SKM-1 (cell line): ENCODE measurements at regions not wholly inside any gene's neighbourhood (a gene's known extent, or its start where the extent isn't known, plus 50 kb on each side); places are given as distances from the start of the nearest gene placed in this dataset.
"Not testable (repeated sequence)": the region's sequence is repeated elsewhere in the genome, so short reads cannot be mapped to it uniquely, and the experiment has no call there.

Source experiments
- DNase-seq: peaks from one replicate; lab custom pipeline; 2025; ENCODE audit not compliant: unreplicated experiment; lab: John Stamatoyannopoulos, UW

DNA sequence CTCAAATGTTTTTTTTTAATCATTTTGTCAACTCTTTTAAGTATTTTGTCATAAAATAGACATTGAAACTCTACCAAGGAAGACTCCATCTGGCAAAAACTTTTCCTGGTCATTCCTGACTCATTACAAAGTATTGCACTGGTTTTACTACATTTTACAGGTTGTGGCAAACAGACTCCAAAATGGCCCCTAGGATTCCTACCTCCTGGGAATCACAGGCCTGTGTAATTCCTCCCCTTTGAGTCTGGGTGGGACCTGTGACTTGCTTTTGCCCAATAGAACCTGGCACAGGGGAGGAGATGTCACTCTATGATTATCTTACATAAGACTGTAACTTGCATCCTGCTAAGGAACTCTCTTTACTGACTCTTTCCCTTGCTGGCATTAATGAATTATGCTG lies 123.6 kb upstream of the KCNJ6 start:
- DNase-seq, result no peak

DNA sequence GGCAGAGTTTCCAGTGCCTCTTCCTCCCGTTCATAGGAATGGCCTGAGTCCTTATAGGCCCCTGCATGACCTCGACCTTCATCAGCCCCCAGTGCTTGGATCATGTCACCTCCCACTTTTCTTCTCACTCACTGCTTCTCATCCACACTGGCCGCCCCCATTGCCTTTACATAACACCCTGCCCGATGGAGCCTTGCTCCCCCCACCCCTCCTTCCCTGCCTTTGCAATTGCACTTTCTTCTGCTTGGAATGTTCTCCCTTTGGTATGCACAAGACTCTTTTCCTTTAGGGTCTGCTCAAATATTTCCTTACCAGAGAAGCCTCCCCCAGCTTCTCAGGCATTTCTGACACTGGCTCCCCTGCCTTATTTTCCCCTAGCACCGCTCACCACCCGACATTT lies 125.2 kb upstream of the KCNJ6 start:
- no peak for DNase-seq

DNA sequence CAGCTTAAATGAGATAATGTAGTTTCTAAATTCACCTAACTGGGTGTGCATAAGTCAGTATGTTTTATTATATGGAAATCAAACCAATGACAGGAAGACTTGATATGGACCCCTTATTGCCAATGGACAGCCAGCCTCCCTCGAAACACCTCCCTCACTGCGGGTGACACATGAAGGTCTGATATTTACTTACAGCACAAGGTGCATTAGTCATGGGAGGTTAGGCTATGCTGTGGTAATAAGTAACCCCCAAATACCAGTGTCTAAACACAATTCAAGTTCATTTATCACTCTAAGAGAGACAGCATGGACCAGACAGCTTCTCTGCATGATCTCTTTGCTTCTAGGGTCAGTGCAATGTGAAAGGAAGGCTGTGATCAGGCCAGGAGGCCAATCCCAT lies 126.0 kb upstream of the KCNJ6 start:
- no peak for DNase-seq

DNA sequence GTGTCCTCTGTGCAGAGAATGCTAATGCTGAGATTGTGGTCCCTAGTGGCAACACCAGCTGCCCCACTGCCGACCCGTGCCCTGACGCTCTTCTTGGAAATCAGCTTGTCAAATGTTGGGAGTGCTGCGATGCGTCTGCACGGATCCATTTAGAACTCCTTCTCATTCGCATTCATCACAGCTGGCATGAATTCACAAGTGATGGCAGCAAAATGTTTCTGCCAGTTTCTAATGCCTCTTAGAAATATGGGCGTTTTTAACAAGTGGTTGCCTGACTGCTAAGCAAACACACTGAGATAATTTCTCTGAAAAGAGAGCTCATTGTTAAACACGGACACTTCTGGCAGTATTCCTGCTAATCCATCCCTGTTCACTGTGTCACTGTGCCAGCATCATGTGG lies 131.9 kb upstream of the KCNJ6 start:
- no peak for DNase-seq

DNA sequence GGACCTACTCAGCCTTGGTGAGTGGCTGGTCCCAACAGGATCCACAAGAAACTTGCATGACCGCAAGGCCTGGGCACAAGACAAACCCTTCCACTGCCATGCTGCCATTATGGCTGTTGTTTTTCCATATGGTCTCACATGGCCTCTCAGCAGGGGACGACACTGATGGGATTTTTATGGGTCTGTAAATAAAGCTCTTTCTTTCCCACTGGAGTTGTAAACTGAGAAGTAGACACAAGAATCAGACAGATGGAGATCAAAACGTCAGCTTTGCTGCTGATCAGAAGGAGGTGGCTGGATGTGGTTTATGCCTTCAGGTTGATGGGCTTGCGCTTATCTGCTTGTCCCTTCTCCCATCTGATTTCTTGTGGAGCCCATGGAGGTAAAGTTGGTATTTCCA lies 138.1 kb upstream of the KCNJ6 start:
- no peak for DNase-seq

DNA sequence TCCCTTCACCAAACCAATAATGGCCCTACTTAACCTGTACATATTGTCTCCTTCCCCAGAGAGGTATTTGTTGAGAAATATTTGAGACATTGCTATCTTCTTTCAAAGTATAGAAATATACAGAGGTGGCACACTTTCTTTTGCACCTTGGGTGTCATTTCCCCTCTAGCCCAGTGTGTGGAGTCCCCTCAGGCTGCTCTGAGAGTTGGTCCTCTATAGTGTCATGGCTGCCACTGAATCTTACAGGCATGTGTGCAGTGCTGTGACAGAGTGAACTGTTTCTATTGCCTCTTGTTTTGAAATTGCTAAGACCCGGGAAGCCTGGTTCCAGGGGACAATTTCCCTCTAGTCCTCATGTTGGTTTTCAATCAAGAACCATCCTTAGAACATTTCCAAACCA lies 140.2 kb upstream of the KCNJ6 start:
- no peak for DNase-seq

DNA sequence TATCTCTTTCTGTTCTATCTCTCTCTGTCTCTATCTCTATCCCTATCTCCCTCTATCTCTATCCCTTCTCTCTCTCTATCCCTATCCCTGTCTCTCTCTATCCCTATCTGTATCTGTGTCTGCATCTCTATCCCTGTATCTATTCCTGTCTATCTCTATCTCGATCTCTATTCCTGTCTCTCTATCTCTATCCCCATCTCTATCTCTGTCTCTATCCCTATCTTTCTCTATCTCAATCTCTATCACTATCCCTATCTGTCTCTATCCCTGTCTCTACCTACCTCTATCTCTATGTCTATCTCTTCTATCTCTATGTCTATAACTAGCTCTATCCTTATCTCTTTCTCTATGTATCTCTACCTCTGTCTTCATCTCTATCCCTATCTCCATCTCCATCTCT lies 141.4 kb upstream of the KCNJ6 start:
- DNase-seq, result no peak

DNA sequence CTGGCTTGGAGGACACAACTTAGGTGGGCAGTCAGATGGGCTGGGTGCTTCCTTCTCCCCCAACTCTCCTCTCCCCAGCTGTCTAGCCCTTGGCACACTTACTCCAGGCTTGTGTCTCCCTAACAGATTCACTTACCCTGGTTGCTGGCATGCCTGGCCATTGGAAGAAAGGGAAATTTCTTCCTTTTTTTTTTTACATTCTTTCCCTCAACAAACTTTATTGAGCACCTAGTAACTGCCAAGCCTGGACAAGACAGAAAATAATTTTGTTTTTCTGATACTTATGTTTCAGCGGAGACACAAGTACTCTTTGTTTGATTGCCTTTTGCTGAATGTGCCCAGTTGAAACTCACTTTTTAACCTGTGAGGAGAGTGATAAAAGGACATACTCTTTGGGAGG lies 144.3 kb upstream of the KCNJ6 start:
- no peak for DNase-seq

DNA sequence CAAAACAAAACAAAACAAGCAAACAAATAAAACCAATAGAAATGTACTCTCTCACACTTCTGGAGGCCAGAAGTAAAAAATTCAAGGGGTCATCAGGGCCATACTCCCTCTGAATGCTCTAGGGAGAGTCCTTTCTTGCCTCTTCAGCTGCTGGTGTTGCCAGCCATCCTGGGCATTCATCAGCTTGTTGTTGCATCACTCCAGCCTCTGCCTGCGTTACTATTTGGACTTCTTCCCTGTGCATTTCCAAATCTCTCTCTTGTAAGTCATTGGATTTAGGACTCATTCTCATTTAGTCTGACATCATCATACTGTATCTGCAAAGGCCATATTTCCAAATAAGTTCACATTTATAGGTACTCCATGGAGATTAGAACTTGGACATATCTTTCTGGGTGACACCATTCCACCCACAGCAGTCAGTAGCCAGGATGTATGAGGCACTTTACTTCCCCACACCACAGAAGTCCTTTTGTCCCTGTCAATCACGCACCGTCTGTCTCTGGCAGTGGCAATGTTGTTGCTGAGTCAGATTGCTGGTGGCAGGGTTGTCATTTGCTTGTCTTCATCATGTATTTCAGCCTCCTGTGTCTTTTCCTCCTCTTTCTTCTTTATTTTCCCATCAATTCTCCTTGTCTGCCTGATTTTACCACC lies 151.0 kb upstream of the KCNJ6 start:
- DNase-seq, result no peak

DNA sequence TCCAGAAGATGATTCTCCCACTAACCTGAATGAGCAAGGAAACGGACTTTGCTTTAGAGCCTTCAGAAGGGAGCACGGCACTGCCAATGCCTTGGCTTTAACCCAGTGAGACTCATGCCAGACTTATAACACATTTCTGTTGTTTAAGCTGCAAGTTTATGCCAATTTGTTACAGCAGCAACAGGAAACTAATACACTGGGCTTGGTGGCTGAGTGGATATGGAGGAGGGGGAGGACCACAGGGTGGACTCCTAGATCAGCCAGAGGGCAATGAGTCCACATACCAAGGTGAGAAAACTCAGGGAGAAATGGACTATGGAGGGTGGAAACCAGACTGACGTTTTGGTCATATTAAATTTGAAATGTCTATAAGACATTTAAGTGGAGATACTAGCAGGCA lies 156.2 kb upstream of the KCNJ6 start:
- no peak for DNase-seq

DNA sequence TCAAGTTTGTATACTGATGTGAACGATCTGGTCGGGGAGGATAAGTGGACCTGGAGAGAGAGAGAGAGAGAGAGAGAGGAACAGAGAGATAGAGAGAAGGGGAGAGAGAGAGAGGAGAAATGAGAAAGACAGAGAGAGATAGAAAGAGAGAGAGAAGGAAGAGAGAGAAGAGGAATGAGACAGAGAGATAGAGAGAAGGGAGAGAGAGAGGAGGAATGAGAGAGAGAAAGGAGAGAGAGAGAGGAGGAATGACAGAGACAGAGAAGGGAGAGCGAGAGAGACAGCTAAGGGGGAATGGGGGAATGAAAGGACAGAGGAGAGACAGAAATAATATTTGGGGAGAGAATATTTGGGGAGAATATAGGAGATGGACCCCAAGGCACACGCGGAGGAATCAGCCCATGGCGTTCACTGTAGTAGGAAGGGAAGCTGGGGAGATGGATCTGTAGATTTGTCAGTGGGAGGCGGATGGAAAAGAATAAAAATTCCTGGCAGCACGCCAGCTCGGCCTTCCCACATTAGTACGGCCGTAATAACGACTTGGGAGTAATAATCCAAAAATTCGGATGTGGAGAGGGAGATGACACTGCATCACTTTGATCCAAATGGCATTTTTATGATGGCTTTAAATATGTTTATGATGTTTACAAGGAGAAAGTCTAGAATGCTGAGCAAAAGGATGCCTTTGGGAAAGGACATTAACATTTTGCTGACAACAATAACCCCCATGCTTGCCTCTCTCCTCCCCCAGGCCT lies 159.8 kb upstream of the KCNJ6 start:
- DNase-seq, result no peak

DNA sequence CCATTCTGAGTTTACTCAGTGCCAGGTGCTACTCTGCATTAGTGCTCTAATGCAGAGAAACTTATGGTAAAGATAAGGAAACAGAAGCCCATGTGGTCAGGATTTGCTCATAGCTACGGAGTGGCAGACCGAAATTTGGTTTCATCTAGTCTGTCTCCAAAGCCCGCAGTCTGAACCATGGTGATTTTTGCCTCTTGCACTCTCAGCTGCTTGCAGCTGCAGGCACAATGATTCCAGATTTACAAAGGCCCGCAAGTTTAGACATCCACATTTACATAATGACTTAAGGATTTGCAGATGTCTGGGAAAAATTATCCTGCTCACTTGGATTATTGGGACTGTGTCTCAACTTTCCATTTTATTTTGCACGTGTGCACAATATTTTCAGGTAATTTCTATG lies 161.3 kb upstream of the KCNJ6 start:
- no peak for DNase-seq

DNA sequence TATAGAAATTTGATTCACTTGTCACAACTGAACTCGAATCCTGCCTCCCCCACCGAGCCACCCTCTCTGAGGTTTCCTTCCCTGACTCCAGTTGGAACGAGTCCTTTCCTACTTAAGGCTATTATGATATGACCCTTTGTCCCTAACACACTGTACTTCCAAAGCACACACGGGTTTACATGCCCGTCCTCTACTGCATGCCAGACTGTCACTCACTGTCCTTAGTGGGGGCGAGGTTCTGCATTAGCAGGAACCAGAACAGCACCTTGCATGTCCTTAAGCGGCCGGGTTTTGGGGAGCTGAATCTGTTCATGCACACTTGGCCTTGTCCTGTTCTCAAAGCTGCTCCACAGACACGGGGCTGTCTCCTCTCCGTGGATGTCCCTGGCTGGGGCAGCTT lies 164.6 kb upstream of the KCNJ6 start:
- DNase-seq, result no peak

DNA sequence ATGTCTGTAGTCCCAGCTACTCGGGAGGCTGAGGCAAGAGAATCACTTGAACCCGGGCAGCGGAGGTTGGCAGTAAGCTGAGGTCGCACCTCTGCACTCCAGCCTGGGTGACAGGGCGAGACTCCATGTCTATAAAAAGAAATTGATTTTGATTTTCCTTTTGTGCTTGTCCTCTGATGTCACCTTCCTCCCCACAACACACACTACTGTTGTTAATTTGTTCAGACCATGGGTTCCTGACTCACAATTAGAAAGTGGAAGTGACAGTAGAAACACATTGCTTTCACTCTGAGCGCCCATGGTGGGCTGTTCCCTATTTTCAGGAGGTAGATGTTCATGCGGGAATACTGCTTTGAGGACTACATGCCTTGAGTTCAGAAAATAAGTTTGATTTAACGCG lies 165.5 kb upstream of the KCNJ6 start:
- no peak for DNase-seq

DNA sequence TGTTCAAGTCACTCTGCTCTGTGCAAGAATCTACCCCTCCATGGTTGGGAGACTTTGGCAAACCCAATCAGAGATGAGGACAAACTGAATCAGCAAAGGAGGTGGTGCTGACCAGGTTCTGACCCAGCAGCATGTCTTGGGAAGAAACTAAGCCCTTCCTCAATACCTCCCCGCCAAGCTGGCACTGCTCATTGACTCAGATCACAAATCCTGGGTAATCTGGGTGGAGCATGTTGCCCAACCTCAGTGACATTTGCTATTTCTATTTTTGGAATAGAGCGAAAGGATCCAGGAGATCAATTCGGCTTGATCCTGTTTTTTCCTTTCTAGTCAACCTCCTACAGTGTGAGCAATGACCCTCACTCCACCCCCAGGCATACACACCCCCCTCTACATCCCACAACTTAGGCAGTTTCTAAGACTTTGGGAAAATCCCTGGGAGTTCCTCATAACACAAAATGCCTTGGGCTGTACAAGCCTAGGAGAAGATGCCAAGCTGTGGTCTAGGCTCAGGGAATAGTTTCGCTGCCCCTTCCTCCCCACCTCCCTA lies 166.8 kb upstream of the KCNJ6 start:
- no peak for DNase-seq

DNA sequence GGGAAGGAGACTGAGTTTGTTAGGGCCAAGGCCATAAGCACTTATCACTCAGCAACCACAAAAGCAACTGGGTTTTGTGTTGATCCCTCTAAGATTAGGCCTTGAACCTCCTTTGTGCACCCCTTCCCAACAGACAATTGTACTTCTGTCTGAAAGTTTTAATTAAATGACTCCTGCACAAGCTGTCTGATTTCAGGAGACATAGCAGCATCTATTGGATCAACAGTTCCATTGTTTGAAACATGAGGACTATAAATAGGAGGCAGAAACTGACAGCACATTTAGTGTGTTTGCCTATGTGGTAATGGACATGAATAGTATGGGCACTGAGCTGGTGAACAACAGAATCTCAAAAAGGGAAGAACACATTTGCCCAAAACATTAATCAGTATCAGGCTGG lies 167.3 kb upstream of the KCNJ6 start:
- no peak for DNase-seq

DNA sequence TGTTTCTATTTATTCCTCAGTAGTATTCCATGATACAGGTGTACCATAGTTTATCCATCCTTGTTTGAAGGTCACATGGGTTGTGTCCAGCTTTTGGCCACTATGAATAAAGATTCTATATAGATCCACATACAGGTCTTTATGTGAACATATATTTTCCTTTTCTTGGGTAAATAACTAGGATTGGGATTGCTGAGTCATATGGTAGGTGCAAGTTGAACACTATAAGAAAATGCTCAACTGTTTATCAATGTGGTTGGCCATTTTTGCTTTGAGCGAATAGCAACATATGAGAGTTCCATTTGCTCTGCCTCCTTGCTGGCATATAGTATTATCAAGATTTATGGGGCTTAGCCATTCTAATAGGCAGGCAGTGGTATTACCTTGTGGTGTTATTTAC lies 170.2 kb upstream of the KCNJ15 start:
- no peak for DNase-seq

DNA sequence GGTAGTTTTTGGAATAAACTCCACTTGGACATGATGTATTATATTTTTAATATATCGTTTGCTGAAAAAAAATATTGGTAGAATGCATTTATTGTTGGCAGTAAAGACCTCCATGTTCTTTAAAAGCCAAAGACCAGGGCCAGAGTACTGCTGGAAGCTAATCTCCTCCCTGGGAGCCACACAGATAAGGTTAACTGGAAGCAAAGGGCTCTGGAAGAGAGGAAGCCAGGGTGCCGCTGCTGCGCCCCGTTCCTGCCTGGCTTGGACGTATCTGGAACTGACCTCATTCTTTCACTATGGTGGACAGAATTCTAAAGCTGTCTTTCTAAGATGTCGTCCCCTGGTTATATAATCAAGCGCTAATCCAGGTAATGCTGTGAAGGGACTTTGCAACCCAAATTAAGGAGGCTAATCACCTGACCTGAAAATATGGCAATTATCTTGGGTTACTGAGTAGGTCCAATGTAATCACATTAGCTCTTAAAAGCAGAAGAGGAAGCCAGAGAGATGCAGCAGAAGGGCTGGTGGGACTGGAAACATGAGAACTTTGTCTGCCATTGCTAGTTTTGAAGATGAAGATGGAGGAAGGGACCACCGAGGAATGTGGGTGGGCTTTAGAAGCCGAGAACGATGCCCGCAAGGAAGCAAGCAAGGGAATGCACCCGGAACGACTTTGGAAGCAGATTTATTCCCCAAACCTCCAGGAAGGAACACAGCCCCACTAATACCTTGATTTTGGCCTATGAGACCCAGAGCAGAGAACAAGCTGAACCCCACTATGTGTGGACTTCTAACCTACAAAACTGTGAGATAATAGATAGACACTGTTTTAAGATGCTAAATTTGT lies 167.7 kb upstream of the KCNJ15 start:
- no peak for DNase-seq

DNA sequence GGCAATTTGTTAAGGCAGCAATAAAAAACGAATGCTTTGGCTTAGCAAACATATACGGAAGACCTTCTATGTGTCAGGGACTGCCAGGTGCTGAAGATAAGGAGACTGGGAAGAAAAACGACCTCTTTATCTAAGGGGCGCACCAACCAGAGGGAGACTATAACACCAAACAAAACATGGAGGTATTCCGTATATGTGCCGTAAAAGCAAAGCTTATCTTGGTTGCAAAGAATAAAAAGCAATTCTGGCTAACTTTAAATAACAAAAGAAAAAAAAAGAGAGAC lies 167.1 kb upstream of the KCNJ15 start:
- DNase-seq, result no peak

DNA sequence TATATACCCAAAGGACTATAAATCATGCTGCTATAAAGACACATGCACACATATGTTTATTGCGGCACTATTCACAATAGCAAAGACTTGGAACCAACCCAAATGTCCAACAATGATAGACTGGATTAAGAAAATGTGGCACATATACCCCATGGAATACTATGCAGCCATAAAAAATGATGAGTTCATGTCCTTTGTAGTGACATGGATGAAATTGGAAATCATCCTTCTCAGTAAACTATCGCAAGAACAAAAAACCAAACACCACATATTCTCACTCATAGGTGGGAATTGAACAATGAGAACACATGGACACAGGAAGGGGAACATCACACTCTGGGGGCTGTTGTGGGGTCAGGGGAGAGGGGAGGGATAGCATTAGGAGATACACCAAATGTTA lies 165.7 kb upstream of the KCNJ15 start:
- not testable (repeated sequence) for DNase-seq

DNA sequence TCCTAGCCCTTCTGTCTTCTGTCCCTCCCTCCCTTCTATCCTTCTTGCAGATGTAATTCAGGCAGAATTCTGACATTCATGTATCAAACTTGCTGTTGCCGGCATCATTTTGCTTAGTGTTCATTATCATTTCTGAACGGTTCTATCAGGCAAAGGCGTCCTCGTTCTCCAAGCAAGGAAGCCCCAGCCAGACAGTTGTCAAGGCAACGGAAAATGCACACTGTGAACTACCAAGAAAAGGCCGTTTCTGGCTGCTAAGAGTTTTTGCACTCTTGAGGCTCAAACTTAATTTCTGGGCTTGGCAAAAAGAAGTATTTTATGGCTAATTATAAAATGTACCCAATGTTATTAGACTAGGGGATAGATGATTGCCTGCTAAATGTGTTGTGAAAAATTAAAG lies 164.7 kb upstream of the KCNJ15 start:
- no peak for DNase-seq

DNA sequence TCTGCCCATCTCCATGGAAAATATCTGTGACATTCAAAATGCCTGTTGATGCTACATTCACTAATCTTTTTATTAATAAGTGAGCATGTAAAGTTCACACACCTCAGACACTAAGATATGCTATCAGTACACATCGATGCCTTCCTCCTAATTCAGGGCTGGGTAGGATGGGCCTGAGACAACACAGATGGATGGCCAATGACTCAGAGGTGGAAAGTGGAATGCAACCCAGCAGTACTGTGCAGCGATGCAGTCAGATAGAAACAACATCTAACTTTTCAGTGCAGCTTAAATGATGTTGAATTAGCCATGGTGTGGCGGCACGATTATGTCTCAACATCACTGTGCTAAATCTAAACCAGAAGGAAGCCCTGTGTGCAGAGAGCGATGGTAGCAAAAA lies 161.6 kb upstream of the KCNJ15 start:
- no peak for DNase-seq
